ENCODE measurements at regions not wholly inside any gene's neighbourhood (a gene's known extent, or its start where the extent isn't known, plus 50 kb on each side); places are given as distances from the start of the nearest gene placed in this dataset.

- no peak for DNase-seq
Observed at GRCh38 chr2:5751873-5752482, 59.8 kb downstream of the SOX11 start.

- DNase-seq, result no peak
Observed at GRCh38 chr2:5756272-5756671, 64.1 kb downstream of the SOX11 start.

GRCh38 chr2:5758346-5758745 lies 66.2 kb downstream of the SOX11 start:
- DNase-seq, result no peak

DNA sequence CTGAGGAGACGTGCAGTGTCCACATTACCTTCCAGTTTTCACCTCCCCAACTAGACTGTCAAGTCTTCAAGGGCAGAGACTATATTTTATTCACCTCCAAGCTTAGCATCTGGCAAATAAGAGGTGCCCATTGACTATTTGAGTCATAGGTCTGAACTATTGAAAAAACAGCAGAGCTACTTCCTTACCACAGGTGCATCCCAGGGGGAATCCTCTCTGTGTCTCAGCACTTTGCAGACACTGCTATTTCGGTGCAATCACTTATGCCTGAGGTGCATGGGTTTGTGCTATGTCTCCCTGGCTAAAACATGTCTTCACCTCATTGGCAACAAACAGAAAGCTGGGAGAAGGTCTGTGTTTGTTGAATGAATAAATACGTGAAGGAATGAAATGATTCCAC lies 67.8 kb downstream of the SOX11 start:
- DNase-seq, result no peak

- DNase-seq, result no peak
Observed at GRCh38 chr2:5763531-5763930, 71.3 kb downstream of the SOX11 start.

DNA sequence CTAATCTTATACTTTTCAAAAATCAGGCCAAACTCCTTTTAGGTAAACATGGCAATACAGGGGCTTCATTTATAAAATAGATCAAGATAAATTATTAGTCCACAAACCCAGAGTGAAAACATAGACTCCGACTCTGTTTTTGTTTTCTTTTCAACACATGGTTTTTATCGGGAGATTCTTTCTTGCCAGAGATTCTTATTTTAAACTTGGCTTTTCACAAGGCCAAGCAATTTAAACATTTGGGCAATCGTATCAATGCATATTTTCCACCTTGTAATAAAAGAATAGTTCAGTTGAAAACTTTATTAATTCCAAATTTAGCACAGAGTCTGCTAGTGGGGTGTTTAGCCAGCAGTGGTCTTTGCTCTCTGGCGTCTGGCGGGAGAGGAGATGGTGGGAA lies 71.9 kb downstream of the SOX11 start:
- DNase-seq, result no peak

- no peak for DNase-seq
Observed at GRCh38 chr2:5766056-5766455, 73.9 kb downstream of the SOX11 start.

- no peak for DNase-seq
Observed at GRCh38 chr2:5766561-5766960, 74.4 kb downstream of the SOX11 start.

GRCh38 chr2:5777131-5777535 lies 84.9 kb downstream of the SOX11 start:
- DNase-seq, result no peak

- no peak for DNase-seq
Observed at GRCh38 chr2:5781679-5782078, 89.5 kb downstream of the SOX11 start.

GRCh38 chr2:5782103-5782502 lies 89.9 kb downstream of the SOX11 start:
- DNase-seq, result no peak

- no peak for DNase-seq
Observed at GRCh38 chr2:5788447-5788846, 96.3 kb downstream of the SOX11 start.

DNA sequence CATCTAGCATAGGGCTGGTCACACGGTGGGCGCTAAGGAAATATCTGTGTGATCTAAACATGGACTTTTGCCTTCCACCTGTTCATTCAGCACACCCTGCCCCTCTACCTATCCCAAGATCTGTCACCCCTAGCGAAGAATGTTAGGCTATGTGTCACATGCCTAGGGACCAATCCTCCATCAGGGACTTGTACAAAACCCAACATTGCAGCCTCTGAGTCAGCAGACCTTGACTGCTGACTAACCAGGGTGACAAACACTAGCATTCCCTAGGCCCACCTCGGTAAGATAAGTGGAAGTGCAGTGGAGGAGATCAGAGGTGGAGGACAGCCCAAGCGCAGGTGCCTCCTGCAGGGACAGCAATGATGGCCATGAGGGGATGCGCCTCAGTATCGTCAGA lies 99.2 kb downstream of the SOX11 start:
- no peak for DNase-seq

DNA sequence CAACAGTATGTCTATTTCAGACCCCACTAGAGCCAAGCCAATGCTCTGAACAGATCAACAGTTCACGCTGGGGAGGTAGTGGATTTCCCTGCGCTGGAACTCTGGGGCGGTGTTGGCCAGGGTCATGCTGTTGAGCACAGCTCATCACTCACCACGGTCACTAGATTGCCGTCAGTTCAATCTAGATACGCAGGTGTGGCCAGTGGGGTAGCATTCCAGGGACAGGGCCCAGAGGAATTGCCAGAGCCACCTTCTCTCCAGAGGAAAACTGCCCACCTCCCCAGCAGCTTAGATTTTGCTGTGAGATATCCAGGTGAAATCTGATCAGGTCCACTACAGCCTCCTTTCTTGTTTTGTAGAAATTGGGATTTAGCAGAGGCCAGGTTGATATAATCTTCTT lies 101.8 kb downstream of the SOX11 start:
- DNase-seq, result no peak

DNA sequence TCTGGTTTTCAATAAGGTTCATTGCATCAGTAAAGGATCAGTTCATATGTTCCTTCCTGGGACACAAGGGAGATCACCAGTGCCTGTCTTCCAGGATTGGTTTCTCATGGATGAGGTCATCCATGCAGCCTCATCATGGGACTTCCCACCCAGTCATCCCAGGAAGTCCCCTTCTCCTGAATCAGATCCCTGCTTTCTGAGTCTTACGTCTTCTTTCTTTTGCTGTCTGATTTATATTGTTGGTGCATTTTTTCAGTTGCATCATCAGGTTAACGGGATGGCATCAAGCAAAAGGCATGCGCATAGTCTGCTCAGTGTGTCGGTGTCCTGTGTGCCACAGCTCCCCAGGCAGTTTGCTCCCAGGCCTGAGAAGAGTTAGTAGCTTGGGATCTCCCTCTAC lies 105.9 kb downstream of the SOX11 start:
- no peak for DNase-seq

GRCh38 chr2:5799348-5799747 lies 107.2 kb downstream of the SOX11 start:
- no peak for DNase-seq

DNA sequence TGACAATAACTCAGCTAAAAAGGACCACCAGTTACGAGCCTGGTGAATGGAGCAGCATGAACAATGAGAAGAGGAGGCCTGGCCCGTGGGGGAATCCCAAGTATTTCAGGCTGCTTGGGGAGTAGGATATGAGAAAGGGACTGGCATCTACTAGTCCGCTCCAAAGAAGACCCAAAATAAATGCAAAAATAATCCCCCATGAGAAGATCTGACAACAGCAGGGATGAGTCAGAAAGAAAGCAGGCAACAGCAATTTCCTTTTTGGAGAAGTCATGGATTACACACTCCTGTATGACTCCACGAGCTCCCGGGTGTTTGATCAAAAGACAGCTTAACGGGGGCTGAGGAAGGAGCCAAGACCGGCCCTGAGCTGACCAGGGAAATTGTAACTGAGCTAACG lies 111.4 kb downstream of the SOX11 start:
- no peak for DNase-seq

- no peak for DNase-seq
Observed at GRCh38 chr2:5818961-5819600, 126.9 kb downstream of the SOX11 start.

DNA sequence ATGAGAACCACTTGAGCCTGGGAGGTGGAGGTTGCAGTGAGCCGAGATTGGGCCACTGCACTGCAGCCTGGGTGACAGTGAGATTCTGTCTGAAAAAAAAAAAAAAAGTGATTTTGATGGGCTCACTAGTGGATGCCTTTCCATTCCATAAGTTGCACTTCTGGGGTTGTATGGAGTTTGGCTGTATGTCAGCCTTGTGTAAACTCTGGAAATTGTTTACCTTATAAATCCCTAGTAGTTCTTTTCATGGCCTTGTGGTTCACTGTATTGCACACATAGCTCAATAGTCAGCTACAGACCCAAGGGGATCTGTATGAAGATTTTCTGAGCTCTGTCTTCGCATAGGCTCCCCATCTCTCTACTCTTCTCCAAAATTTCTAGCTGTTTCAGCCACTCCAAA lies 131.9 kb downstream of the SOX11 start:
- no peak for DNase-seq

DNA sequence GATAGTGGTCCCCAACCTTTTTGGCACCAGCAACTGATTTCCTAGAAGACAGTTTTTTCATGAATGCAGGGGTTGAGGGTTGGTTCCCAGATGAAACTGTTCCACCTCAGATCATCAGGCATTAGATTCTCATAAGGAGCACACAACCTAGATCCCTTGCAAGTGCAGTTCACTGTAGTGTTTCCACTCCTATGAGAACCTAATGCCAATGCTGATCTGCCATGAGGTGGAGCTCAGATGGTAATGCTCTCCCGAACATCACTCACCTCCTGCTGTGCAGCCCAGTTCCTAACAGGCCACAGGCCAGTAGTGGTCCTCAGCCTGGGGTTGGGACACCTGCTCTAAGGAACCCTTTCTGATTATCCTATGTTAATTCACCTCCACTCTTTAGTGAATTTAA lies 133.5 kb downstream of the SOX11 start:
- DNase-seq, result no peak

DNA sequence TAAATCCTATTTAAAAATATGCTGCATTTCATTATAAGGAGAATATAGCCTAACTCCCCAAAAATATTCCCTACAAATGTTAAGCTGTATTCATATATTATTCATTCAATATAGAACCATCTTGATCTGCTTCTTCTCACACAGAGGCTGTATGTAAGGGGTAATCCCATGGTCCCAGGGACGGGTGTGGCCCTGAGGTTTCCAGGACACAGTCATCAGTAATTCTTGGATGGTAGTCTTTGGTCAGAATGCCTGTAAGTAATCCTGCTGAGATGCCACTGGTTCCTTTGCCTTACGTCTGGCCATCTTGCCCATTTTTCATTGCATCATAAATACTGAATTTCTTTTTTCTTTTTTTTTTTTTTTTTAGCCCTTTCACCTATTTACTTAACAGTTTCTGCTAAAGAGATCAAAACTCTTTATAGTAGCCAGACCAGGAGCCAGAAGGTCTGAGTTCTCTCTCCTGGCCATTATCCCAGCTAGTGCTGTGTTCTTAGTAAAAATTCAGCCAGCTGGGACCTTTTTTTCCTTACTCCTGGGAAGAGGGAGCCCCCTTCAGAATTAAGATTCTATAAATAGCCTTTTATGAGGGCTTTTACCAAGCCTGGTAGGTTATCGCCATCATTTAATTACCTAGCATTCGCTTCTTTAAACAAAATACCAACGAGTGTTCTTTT lies 134.9 kb downstream of the SOX11 start:
- no peak for DNase-seq

DNA sequence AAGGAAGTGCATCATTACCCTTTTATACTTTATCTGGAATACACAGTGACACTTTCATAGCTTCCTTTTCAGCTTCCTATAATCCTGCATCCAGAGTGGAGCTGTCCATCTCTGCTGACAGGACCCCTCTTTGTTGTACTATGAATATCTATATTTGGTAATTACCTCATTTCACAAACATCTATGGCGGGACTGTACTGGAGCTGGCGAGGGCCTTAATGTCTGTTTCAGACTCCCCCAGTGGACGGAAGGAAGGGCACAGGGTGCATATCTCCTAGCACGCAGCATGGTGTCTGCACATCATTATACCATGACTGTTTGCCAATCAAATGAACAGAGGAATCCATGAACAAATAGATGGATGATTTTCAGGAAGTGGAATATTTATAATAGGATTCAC lies 142.3 kb downstream of the SOX11 start:
- no peak for DNase-seq

DNA sequence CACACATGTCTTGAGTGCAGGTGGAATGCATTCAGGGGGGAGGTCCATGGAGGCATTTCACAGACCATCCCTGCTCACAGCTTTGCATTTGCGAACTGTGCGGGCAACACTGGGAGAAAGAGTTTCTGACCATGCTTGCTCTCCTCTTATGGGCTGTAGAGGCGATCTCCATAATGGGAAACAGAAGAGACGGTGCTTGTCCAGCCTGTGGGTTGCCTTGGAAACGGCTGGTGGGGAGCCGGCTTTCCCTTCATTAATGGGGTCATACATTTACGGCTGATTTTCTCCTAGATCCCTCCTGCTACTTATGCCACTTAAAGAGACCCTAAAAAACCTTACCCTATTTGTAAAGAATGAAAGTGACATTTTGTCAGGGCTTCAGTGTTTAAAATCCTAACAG lies 147.4 kb downstream of the SOX11 start:
- peak; percentile 28 for DNase-seq

GRCh38 chr2:5841126-5841525 lies 148.9 kb downstream of the SOX11 start:
- no peak for DNase-seq

DNA sequence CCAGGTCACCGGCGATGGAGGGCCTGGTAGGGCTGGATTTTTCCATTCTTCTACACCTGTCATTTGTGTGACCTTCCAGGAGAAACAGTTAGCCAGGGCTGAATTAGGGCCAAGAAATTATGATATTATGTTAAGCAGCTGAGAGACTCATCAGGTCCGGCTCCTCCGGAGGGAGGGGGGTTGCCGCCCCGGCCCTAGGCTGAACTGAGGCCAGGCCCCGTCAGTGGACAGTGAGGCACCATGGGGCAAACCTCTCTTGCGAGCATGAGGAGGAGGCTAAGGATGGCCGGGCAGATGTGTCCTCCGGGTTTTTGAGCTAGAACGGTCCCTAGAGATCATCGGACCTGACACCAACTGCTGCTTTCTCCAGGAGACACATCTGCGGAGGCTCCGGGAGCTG lies 150.1 kb downstream of the SOX11 start:
- DNase-seq, result no peak
